ENCODE measurements at regions not wholly inside any gene's neighbourhood (a gene's known extent, or its start where the extent isn't known, plus 50 kb on each side); places are given as distances from the start of the nearest gene placed in this dataset.

DNA sequence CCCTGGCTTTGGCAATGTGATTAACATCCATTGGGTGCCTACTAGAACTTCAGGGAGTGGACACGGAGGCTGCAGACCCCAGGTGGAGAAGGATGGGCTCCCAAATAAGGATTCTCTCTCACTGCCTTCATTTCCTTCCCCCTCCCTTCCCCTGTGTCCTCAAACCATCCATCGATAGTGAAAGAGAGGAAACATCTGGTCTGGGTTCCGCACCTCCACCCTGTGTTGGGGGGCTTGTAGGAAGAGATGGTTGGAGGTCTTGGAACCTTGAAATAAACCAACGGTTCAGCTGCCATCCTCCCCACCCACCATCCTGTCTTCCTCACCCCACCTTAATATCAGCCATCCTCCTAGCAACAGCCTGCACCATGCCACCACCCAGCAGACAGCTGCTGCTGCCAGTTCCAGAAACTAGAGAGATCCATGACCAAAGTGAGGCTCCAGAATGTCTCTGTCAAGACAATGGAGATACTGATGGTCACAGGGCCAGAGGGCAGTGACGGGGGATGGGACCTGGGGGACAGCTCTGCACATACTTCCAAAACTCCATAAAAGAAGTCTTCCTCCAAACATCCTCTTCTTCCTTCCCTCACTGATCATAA is 153.1 kb upstream of the CCND2 start:
- TF ChIP-seq, protein P1, sequence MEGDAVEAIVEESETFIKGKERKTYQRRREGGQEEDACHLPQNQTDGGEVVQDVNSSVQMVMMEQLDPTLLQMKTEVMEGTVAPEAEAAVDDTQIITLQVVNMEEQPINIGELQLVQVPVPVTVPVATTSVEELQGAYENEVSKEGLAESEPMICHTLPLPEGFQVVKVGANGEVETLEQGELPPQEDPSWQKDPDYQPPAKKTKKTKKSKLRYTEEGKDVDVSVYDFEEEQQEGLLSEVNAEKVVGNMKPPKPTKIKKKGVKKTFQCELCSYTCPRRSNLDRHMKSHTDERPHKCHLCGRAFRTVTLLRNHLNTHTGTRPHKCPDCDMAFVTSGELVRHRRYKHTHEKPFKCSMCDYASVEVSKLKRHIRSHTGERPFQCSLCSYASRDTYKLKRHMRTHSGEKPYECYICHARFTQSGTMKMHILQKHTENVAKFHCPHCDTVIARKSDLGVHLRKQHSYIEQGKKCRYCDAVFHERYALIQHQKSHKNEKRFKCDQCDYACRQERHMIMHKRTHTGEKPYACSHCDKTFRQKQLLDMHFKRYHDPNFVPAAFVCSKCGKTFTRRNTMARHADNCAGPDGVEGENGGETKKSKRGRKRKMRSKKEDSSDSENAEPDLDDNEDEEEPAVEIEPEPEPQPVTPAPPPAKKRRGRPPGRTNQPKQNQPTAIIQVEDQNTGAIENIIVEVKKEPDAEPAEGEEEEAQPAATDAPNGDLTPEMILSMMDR (conservative IDR thresholded peaks at IDR 0.05 in 1 of 2, IDR thresholded peaks at IDR 0.05 in 1 of 2; ENCODE audit: extremely low read depth in 1 of 2, insufficient read depth in 1 of 2, low read depth in 1 of 2, low read length in 2 of 2): no peak
- TF ChIP-seq EZH2 (IDR thresholded peaks at IDR 0.05; ENCODE audit: borderline replicate concordance, low read length): no peak
